Keratinocyte (primary cell): ENCODE measurements at regions not wholly inside any gene's neighbourhood (a gene's known extent, or its start where the extent isn't known, plus 50 kb on each side); places are given as distances from the start of the nearest gene placed in this dataset.

Source experiments
- EZH2 ChIP-seq: IDR thresholded peaks from one replicate; pipeline ENCODE4 v1.6.1; 2012; ENCODE audit warnings: inconsistent platforms, mild to moderate bottlenecking, low read length, moderate library complexity
- TF ChIP-seq, protein P1 (sequence below), 3 experiments: IDR thresholded peaks in 1 of 3; conservative IDR thresholded peaks in 1 of 3; optimal IDR thresholded peaks in 1 of 3; 2 replicates in 2 of 3; 3 replicates in 1 of 3; pipeline versions ENCODE3 to v1.5.1; 2011; ENCODE audit warnings: low read length in 3 of 3, mild to moderate bottlenecking in 3 of 3, moderate library complexity in 2 of 3, control low read depth in 1 of 3, inconsistent platforms in 1 of 3; ENCODE audit not compliant: insufficient read depth in 2 of 3; ENCODE audit errors: extremely low read depth in 1 of 3

DNA sequence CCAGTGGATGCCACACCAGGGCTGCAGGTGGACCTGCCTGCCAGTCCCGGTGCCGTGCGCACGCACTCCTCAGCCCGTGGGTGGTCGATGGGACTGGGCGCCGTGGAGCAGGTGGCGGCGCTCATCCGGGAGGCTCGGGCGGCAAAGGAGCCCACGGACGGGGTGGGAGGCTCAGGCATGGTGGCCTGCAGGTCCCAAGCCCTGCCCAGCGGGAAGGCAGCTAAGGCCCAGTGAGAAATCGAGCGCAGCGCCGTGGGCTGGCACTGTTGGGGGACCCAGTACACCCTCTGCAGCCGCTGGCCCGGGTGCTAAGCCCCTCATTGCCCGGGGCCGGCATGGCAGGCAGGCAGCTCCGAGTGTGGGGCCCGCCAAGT lies 1171.8 kb upstream of the B3GALT2 start:
- TF ChIP-seq, protein P1, sequence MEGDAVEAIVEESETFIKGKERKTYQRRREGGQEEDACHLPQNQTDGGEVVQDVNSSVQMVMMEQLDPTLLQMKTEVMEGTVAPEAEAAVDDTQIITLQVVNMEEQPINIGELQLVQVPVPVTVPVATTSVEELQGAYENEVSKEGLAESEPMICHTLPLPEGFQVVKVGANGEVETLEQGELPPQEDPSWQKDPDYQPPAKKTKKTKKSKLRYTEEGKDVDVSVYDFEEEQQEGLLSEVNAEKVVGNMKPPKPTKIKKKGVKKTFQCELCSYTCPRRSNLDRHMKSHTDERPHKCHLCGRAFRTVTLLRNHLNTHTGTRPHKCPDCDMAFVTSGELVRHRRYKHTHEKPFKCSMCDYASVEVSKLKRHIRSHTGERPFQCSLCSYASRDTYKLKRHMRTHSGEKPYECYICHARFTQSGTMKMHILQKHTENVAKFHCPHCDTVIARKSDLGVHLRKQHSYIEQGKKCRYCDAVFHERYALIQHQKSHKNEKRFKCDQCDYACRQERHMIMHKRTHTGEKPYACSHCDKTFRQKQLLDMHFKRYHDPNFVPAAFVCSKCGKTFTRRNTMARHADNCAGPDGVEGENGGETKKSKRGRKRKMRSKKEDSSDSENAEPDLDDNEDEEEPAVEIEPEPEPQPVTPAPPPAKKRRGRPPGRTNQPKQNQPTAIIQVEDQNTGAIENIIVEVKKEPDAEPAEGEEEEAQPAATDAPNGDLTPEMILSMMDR (optimal IDR thresholded peaks at IDR 0.05 in 1 of 3, IDR thresholded peaks at IDR 0.05 in 1 of 3, conservative IDR thresholded peaks at IDR 0.05 in 1 of 3; ENCODE audit: extremely low read depth in 1 of 3, insufficient read depth in 2 of 3, low read length in 3 of 3): no peak
- TF ChIP-seq EZH2: no peak
